ENCODE measurements at regions not wholly inside any gene's neighbourhood (a gene's known extent, or its start where the extent isn't known, plus 50 kb on each side); places are given as distances from the start of the nearest gene placed in this dataset.
"Not testable (repeated sequence)": the region's sequence is repeated elsewhere in the genome, so short reads cannot be mapped to it uniquely, and the experiment has no call there.

DNA sequence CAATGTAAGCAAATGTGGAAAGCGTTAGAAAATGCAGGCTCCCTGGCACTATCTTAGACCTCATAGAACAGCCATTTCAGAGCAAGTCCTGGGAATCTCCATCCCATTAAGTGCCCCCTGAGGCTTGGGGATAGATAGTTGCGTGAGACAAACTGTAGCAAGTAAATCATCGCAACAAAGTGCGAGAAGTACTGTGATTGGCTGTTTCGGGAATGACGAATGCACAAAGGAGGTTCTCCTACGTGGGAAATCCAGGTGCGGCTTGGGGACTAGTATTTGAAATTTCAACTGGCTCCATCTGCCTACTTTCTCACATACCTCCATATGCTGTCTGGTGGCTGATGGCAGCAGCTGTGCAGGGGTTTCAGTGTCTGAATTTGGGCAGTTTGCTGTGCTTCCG, 84.5 kb downstream of the PLEKHG1 start:
- no peak for DNase-seq

DNA sequence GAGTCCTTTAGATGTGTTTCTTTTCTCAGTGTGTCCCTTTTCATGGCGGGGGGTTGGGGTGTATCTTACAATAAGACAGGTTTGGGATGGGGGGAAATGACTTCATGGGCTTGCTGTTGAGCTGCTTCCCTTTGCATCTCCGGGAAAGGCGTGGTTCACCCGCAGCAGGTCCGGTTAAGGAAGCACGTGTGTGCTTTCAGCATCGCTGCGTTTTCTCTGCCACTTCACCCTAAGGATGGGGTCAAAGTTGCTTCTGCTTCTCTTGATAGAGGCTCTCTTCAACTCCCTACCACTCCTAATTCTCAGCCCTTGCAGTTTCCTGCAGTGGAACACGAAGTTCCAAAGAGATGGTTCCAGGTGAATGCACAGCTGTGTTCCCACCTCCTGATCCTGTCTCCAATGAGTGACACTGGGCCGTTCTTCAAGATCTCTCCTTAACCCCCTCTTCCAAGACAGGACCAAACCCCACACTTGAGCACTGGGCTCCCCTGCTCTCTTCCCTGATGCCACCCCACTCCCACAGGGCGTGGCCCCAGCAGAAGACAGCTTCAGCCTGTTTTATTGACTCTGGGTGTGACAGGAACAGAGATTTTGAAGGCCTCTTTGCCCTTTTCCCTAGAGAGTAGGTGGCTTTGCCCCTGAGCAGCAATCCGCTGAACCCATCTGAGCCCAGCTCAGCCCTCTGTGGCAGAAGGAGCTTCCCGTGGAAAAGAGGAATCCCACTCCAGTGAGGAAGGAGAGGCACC, 85.2 kb downstream of the PLEKHG1 start:
- no peak for DNase-seq

DNA sequence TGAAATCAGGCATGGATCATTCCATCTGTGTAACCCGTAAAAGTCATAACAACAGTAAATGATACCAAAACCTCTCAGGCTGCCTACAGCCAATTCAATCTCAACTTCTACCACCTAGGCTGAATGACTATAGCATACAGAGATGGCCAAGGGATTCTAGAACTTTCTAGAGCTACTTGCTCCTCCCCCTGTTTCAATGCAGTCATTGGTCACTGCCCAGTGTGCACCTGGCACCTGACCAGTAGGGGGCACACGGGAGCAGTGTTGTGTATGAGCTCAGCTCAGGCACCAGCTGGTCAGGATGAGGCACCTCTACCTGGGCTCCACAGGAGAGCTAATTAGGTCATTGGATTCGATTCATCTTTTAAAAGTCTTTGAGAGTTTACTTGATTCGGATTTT, 86.2 kb downstream of the PLEKHG1 start:
- no peak for DNase-seq

DNA sequence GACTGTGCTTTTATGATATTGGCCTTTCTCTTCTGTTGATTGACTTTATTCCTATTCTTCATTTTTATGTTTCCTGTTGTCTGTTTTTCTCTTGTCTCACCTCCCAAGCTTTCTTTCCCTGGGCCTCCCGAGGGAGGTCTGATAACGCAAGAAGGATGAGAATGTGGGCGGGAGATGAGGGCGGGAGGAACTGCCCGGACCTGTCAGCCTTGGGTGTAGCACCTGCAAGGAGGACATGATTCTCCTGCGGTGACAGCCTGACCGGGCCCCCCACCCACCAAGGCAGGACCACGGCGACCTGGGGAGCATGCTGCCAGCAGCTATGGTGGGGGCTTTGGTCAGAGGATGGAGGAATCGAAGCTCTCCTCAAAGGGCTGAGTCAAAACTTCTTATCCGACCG, 86.9 kb downstream of the PLEKHG1 start:
- no peak for DNase-seq

DNA sequence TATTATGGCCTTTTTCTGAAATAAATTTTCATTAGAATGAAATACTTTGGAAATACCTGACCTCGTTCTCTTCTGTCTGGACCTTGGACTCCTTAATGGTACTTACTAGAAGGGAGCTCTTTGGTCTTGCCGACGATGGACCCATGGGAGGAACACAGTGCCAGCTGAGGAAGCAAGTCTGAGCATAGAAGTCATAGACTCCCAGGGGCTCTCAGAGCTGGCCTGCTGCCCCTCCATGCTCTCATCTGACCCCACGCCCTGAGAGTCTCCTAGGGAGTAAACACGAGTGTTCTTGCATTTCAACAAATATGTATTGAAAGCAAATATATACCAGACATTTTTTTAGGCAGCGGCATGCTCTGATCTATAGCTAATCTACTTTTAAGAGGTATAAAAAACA, 87.8 kb downstream of the PLEKHG1 start:
- DNase-seq = no peak

DNA sequence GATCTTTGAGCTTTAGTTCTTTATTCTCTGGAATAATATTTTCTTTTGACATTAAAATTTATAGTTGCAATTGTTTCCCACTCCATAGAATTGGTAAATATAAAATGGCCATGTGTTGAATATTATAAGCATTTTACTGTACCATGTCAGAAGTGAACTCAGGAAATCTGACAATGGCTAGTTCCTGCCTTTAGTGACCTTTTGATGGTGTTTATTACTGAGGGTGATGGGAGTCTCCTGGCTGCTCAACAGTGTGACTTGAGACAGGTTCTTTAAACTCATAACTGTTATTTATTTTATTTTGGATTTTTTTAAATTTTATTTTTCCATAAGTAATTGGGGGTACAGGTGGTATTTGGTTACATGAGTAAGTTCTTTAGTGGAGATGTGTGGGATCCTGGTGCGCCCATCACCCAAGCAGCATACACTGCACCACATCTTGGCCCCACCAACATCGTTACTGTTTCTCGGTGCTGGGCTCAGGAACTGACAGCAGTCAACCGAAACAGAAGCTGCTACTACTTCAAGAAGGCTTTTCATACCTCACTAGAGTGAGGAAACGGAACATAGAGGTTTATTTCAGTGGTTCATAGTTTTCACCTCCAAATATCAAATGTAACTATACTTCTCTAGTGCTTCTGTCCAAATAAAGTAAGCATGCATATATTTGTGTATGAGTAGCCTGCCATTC, 90.4 kb downstream of the PLEKHG1 start:
- no peak for DNase-seq

DNA sequence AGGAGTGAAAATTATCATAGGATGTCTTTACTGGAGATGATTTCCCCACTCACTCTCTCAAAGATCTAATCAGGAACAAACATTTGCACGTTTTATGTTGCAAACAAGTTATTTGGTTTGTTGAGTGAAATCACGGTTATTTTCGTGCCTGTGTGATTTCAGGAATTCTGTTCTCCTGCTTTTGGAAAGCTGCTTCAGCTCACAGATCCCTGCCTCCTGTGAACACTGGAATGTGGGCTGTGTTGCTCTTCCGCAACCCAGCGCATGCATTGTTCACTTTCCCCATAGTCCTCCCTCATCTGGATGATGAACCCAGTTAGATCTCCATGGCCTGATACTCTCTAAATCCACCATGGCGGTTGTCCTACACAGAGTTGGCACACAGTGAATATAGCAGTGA, 91.0 kb downstream of the PLEKHG1 start:
- no peak for DNase-seq

DNA sequence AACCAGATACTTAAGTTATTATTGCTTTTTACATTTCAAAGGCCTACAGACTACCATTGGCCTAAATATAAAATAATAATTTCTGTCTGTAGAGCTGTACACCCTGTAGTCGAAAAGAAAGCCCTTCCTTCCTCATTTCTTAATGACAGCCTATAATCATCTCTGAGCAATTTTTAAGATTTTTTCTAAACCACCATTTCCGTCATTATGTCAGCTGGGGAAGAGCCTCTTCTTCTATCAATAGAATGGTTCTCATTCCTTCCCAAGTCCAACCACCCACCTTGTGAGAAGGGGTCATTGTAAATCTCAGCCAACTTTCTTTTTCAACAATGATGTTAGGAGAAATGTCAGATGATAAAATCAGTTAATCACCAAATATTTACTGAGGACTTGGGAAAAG, 91.8 kb downstream of the PLEKHG1 start:
- DNase-seq = peak; percentile 54 to 83

DNA sequence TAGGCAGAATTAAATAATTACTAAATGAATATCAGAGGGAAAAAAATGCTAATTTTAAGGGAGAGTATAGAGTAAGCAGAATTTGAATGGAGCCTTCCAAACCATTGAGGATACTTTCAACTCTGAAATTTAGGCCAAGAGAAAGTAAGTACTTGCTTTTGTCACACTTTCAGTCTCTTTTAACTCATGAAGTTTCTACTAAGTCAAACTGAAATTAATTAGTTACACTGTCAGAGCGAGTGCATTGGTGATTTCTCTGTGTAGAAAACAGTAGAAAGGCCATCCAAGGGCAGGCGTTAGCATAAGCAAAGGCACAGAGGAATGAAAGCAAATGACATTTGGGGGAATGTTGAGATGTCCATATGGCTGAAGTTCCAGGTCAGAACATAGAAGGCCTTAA, 92.9 kb downstream of the PLEKHG1 start:
- no peak for DNase-seq

DNA sequence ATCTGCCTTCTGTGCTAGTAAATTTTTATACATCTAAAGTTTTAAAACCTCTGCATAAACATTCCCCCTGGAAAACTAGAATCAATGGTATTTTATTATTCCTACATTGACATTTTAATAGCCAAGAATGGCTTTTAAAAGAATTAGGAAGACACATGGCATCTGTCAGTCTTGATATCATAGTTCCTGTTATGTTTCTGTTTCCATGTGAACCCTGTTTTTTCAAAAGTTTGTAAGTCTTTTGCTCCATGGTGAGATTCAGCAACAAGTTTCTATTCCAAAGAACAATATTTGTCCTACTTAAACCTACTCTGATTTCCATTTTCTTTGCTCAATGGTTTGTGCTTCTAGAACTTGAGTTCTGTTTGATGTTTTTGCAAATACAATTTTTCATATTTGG, 95.2 kb downstream of the PLEKHG1 start:
- no peak for DNase-seq

DNA sequence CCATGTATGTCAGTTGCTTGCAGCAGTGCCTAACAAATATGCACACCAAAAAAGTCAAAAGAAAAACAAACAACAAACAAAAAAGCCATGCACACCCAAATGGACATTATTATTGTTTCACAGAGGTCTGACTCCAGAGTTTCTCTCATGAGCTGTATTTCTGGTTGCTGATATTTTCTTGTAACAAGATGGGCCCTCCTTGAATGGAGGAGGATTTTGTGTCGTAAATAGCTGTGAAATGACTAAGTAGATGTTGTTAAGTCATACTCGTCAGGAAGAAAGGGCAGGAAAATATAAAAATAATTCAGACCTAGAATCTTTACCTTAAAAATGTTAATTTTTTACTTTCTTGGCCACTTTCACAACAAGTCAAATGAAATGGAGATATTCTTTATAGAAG, 96.0 kb downstream of the PLEKHG1 start:
- DNase-seq = no peak

DNA sequence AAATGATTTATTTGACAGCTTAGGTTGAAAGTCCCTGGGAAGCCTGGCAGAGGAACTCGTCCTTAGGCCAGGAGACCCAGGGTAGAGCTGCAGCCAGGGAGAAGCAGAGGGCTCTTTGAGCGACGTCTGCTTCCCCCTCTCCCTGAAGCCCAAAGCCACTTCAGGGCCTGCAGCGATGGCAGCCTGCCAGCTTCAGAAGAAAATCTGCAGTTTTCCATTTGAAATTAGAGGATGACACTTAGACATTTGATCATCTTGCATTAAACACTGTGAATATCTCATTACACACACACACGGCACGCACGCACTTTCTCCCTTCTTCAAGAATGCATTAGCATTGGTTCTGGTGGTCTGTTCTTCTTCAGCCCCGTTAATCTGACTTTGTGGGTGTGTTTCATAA, 96.5 kb downstream of the PLEKHG1 start:
- no peak for DNase-seq

DNA sequence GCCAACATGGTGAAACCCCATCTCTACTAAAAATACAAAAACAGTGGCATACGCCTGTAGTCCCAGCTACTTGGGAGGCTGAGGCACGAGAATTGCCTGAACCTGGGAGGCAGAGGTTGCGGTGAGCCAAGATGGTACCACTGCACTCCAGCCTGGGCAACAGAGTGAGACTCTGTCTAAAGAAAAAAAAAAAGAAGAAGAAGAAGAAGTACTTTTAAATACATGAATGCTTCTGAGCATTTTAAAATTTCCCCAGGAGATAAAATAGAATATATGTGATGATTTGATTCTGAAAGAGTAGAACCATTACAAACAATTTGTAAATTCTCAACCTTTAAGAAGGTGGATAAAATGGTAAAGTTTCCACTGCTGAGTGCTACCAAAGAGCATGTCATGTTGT, 97.2 kb downstream of the PLEKHG1 start:
- DNase-seq = not testable (repeated sequence)

DNA sequence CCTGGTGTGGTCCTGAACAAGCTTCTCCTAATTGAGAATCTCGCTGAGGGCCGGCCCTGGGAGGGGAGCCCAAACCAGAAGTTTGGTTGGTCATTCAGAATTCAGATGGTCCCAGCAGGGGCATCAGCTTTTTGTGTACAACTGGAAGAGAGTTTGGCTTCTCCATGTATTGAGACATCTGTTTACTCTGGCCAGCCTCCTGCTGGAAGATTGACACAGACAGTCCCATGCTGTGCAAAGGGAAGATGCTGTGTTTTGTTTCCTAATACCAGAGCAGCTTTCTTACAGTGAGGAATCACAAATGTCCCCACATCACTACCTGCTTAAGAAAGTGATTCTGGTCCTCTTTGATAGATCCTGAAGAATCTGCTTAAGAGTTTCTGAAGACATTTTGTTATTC, 97.8 kb downstream of the PLEKHG1 start:
- DNase-seq = no peak

DNA sequence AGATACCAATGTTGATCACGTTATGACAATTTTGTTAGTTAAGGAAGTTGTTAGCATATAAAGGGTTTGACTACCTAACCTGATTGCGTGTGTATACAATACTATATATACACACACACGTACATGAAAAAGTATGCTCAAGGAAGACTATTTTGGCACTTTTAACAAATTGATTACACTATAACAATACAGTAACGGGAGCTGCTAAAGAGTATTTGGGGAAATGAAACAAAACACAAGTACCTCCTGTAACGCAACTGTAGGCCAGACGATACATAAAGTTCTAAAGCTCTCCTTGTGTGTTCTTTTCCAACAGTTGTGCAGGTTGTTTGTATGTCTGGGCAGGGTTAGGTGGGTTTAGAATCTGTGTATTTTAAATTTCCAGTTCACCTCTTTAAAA, 98.7 kb downstream of the PLEKHG1 start:
- no peak for DNase-seq

DNA sequence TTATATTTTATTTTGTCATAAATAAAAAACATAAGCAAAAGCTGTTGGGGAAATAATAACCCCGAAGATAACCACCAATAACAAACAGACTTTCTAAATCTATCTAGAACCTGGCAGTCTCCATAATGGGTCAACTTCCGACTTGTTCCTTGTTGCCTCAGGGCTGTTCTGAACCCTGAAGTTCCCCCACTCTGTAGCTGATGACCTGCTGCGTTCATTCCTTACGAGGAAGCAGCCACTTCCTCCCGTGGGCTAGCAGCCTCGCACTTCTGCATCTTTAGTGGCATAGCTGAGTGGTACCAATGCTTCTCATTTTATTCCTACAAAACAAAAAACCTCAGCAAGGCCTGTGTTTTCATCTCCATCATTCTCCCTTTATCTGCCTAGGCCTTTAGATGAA, 103.0 kb downstream of the PLEKHG1 start:
- DNase-seq = peak in 1 of 2 experiments; percentile 5

DNA sequence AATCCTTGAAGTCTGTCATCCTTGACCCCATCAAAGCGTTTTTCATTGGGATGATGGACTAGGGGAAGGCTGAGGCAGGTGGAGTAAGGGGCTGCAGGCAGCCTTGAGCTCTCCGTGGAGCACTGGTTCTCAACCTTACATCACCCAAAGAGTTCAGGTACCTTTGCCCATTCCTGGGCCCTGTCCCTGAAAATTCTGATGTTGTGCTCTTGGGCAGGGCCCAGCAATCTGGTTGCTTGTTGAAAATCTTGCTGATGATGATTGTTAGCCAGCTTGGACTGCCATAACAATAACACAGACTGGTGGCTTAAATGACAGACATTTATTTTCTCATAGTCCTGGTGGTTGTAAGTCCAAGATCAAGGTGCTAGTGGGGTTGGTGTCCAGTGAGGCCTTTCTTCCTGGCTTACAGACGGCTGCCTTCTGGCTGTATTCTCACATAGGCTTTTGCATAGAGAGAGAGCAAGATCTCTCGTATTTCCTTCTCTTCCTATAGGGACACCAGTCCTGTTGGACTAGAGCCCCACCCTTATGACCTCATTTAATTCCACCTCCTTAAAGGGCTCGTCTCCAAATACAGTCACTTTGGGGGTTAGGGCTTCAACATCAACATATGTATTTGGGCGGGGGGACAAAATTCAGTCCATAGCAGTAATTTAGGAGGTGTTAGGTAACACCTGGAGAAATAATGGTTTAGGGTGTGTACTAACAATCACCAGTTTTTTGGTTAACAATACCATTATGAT, 104.9 kb downstream of the PLEKHG1 start:
- no peak for DNase-seq

DNA sequence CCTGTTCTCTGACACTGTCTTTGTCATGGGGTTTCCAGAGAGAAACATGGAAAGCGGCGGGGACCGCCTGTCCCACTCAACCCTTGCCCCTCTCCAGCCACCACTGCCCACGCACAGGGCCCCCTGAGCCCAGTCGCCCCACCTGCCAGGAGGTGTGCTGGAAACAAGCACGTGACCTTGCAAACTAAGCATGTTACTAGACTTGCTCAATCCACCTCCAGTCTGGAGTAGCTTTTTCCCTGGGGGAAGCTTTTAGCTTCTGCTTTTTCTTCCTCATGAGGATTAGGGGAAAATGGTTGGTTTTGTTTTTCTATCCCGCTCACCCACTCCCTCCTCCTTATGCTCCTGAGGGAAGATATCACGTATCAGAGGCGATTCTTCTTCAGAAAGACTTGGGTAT, 105.7 kb downstream of the PLEKHG1 start:
- no peak for DNase-seq

DNA sequence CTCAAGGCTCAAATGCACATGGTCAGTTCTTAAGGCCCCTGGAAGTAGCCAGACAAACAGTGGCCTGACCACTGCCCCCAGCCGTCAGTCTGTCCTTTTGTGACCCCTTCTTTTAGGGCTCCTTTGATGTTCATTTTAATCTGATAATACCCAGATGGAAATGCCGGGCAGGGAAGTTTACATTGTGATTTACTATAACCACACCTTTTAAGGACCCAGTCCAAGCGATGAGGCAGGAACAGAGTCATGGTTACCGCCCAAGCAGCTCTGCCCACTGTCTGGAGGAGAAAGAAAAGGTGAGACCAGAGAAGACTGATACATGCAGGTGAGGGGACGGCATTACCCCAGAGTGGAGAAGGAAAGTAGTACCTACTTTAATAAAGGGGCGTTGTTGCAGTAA, 110.6 kb downstream of the PLEKHG1 start:
- no peak for DNase-seq

DNA sequence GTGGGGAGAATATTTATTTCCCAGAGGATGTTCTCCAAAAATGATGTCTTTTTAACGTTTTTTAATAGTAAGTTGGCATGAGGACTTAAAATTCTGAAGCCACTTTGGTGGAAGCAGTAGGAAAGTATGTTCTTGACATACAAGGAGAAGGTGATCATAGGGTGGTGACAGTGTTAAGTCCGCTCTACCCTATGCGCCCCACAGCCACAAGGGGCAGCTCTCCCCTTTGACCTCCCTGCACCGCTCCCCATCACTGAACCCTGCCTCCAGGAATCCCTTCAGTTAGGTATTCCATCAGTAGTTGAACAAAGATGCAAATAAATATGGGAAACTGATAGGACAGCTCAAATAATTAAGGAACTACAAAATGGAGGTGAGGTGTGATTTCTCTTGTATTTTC, 111.4 kb downstream of the PLEKHG1 start:
- DNase-seq = no peak

DNA sequence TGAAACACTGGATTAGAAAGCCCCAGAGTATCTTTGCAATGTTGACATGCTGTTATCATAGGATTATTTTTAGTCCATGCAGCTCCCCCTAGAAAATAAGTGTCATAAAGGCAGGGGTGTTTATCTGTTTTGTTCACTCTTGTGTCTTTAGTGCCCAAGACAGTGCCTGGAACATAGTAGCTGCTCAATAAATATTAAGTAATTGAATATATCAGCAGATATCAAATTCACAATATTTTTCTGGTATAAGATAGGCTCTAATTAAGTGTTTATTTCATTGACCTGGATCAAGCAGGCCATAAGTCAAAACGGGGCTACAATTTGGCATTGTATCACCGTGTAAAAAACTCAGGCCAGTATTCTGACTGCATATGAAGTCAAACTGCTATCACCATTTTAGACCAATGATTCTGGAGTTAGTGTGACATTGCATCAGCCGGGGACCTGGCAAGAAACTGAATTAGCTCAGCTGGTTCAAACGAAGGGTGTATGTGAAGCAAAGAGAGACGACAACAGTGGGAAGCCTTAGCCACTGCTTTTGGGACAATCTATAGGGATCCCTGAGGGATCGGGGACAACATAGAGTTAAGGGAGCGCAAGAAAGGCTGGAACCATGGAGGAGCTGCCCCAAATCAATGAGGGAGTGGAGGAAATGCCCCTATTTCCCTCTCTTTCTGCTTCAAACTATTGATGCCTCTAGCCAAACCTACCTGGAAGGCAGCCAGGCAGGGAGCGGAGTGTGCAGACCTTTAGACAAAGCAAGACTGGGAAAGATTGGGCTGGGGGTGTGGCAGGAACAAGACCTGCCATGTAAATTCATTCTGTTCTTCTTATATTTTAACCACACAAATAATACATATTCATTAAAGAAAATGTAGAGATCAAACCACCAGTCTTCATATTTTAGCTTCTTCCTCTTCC, 112.2 kb downstream of the PLEKHG1 start:
- no peak for DNase-seq

DNA sequence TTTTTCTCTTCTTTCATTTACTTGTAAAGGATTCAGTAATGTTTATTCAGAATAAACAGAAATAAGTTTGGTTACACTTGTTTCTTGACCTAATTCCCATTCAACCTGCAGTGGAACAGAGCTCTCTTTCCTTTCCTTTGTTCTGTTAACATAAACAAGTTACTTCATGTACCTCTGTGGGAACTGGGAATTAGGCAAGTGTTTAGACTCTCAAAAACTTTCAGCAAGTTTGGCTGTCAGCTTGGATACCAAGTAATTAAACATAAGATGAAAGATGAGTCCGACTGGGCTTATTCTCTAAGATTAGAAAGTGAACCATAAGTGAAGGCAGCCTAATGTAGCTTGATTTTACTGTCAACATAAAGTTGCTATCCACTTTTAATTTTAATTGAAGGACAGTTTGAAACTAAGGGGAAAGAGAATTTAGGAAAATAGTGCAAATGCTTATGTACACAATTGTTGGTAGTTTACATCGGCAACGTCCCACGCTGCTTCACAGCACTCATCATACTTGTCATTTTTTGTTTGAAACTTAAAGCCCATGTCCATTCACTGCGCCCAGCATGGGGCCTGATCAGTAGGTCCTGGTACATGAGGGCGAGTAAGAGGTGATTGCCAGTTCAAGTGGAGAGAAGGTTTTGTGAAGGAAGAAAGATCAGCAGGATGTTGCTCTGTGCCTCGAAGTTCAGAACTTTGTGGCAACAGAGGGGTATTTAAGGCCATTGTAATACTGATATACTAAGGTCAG, 113.0 kb downstream of the PLEKHG1 start:
- no peak for DNase-seq

Measured in Kasumi-1 (cell line).